Epithelial cell of prostate (primary cell): ENCODE measurements at regions not wholly inside any gene's neighbourhood (a gene's known extent, or its start where the extent isn't known, plus 50 kb on each side); places are given as distances from the start of the nearest gene placed in this dataset.

ENCODE experiments used
- DNase-seq: peaks from one replicate; pipeline ENCODE4 v3.0.0-alpha.2; 2011; ENCODE audit warnings: low read depth, low spot score
- H3K27ac ChIP-seq: fragments of 450-650 bp; 2 replicates; pipeline ENCODE4 v1.5.1; 2017; ENCODE audit warnings: mild to moderate bottlenecking

GRCh38 chr12:102543494-102544485 lies 63.4 kb upstream of the IGF1 start:
- no peak overlapping the region for H3K27ac ChIP-seq
- no peak for DNase-seq

GRCh38 chr12:102542816-102543440 lies 62.6 kb upstream of the IGF1 start:
- no peak overlapping the region for H3K27ac ChIP-seq
- no peak for DNase-seq

DNA sequence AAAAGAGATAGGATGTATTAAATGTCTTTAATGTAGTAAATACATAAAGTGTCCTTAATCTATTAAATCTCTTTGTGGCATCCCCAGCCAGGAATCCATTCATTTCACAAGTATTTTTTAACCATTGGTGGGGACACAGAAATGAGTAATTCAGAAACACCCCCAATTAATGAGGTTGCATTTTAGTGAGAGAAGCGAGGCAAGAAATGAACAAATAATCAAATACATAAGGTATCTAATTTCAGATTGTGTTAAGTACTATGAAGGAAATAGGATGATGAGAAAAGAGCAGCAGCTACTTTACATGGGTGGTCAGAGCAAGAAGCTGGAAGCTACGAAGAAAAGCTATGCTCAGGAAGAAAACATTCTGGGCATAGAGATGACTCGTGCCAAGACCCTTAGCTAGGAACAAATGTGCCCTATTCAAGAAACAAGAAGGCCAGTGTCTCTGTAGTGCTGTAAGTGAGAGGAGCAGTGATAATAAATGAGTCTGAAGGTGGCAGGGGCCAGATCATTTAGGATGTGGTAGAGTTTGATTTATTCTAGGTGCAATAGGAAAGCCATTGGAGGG lies 60.5 kb upstream of the IGF1 start:
- DNase-seq = no peak
- no peak overlapping the region for H3K27ac ChIP-seq

DNA sequence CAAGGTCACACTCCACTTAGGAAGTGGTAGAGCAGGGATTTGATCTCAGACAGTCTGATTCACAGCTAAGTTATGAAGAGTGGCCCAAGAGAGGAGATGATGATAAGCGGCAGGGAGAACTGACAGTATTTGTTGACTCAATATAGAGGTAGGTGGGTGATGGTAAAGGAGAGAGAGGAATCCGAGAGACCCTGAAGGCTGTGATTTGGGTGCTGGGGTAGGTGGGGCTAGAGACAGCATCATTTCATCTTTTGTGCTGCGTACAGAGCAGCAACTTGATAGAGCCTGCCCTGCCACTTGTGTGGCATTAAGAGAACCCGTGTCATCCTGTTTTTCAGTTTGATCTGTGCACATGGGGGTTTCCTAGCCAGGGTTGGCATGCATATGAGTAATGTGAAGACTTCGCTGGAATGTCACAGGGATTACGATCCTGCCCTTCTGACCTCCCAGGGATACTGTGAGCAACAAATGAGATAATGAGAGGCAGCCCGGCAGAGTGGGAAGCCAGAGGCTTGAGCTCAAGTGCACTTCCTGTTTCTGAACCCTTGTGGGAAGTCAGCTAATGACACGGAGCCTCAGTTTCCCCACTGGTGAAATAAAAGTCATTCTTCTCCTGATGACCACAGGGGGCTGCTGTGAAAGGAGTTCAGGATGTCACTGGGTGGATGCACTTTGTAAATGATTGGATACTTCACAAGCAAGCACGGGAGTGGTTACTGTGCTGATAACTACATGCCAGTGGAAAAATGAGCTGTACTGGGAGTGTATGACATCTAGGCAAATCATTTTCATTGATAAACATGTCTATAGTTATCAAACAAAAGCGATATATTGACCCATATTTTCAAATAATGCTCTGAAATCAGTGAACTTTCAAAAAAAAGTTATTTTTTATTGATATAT lies 59.5 kb upstream of the IGF1 start:
- no peak for DNase-seq
- no peak overlapping the region for H3K27ac ChIP-seq

GRCh38 chr12:102535306-102535705 lies 54.9 kb upstream of the IGF1 start:
- DNase-seq = no peak
- no peak overlapping the region for H3K27ac ChIP-seq

DNA sequence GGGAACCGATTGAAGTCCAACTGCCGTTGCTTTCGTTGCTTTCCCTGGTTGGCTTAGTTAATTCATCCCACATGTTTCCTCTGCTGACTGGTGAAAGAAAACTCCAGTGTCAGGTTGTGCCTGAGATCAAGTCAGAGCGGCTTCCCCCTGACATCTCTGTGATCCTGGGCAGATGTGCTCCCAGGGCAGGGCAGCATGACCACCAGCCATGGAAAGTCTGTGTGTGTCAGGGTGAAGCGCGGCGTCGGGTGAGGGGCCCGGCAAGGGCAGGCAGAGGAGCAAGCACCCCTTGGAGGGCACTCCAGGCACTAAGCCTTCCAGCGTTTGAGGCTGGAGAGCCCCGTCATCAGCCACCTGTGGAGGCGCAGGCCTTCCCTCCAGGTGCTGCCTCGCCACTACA lies 54.5 kb upstream of the IGF1 start:
- no peak overlapping the region for H3K27ac ChIP-seq
- no peak for DNase-seq

- no peak overlapping the region for H3K27ac ChIP-seq
- no peak for DNase-seq
Observed at GRCh38 chr12:102533483-102534215, 53.3 kb upstream of the IGF1 start.
